Activated CD4-positive, alpha-beta T cell treated with anti-CD3 and anti-CD28 coated beads, Interleukin-2, Interleukin-4, amounts not matched to agents 100 ng/mL and 50 ng/mL, durations not matched to agents 16 hours and 8 hours (primary cell): ENCODE measurements at regions not wholly inside any gene's neighbourhood (a gene's known extent, or its start where the extent isn't known, plus 50 kb on each side); places are given as distances from the start of the nearest gene placed in this dataset.

Experiments used
- DNase-seq: peaks from one replicate; pipeline ENCODE4 v3.0.0-alpha.2; 2020; ENCODE audit warnings: low spot score

GRCh38 chr2:230642966-230643365, 69.7 kb upstream of the CAB39 start:
- no peak for DNase-seq

DNA sequence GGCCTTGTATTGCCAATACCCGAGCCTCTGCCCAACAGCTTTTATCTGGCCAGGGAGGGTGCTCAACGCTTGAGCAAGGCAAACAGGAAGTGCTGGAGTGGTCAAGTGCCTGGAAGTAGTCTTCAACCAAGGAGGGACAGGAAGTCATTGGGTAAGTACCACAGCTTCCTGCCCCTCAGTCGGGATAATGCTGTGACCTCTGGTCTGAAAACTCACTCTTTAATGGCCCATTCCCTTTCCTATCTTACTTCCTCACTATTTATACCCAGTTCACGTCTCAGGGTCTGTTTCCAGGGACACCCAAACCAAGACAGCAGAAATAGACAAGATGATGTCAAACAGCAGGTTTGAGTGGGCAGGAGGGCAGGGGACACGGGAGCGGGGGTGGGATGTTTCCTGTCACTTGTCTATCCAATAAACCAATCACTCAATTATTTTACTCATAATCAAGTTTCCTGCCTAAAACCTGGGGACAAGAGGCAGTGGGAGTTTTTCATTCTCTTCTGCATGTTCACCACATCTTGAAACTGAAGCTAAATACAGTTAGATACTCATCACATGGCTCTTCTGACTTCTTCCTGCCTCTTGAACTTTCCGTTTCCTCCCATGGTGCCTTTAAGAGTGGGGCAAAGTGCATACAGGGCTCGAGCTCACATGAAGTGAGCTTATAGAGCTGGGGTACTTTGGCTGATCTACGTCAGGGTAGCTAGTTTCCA, 68.9 kb upstream of the CAB39 start:
- DNase-seq, result peak; percentile 68

DNA sequence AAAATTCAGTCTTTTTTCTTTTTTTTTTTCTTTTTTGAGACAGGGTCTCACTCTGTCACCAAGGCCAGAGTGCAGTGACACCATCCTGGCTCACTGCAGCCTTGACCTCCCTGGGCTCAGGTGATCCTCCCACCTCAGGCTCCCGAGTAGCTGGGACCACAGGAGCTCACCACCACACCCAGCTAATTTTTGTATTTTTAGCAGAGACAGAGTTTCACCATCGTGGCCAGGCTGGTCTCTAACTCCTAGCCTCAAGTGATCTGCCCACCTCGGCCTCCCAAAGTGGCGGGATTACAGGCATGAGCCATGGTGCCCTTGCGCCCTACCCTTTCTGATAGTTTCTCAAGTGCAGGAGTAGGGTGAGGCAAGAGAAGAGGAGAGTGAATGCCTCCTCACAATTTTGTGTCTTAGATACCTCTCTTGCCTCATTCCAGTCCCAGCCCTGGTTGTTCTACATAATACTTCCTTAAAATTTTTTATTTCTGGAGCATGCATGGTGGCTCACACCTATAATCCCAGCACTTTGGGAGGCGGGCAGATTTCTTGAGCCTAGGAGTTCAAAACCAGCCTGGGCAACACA, 68.2 kb upstream of the CAB39 start:
- DNase-seq, result no peak

- DNase-seq, result no peak
These were observed 64.3 kb upstream of the CAB39 start for GRCh38 chr2:230648356-230648755.

DNA sequence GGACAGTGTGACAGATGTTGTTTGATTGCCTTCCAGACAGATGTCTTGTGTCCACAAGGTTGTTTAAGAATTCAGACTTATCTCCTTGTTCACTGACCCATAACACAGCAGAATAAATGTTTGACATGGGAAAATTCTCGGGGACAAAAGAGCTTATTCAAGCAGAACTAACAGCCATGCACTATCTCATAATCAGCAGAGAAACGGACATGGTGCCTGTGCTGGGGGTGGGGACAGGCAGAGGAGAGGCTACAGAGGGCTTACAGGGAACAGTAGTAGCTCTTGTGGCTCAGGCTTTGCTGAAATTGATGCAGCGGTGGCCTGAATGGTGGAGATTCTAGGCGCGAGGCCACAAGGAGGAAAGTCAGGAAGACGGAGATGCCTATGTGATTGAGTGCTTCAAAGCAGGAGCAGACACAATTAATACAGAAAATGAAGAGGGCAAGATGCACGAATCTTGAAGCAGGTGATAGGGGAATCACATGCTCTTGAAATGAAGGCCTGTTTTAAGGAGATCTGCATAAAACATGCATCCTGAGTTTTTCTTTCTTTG, 62.0 kb upstream of the CAB39 start:
- no peak for DNase-seq

DNA sequence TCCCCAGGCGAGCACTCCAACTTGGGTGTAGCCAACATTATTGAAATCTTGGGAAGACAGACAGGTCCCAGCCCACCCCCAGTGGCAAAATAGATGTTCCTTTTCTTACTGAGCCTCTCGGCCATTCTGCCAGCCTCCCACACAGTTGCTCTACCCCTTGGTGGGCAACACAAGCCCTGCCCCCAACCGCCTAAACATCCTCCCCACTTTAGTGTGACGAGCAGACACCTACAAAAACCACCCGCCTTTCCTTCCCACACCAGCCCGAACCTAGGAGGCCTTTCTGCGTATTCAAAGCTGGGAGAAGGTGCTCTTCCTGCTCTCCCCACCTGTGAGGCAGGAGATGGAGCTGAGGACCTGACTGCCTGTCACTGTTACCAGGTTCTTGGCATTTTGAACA, 58.6 kb upstream of the CAB39 start:
- DNase-seq, result no peak

DNA sequence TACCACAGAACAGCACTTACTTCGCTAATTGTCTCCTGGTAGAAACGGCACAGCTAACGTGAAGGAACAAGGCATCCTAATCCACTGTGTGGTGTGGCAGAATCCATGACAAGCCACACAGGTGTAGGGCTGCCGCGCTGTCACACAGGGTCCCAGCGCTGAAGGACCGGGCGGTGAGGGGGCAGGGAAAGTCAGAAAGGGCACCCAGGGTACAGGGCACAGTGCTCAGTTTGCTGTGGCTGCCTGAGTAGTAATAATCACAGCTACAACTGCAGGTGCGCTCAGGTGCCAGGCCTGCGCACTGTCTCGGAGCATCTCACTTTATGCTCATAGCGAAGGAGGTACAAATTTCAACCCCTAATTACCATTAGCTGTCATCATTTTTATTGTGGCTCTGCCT, 55.2 kb upstream of the CAB39 start:
- DNase-seq, result no peak

DNA sequence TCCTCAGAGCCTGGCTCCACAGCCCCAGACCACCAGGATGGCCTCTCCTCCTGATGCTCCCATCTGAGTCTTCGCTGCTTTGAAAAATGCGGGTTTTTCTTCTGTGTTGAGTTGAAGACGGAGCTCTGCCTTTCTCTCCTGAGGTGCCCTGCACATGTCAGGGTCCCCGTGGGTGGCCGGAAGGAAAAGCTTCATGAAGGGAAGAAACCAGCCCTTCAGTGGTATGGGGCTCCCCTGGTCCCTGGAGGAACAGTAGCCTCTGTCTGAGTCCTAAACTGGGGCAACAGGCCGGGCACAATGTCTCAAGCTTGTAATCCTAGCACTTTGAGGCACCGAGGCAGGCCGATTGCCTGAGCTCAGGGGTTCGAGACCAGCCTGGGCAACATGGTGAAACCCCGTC, 54.7 kb upstream of the CAB39 start:
- DNase-seq, result no peak

GRCh38 chr2:230658577-230658876, 54.1 kb upstream of the CAB39 start:
- no peak for DNase-seq

GRCh38 chr2:230658877-230659652, 53.6 kb upstream of the CAB39 start:
- peak; percentile 95 for DNase-seq

GRCh38 chr2:230660294-230661060, 52.2 kb upstream of the CAB39 start:
- peak; percentile 91 for DNase-seq

DNA sequence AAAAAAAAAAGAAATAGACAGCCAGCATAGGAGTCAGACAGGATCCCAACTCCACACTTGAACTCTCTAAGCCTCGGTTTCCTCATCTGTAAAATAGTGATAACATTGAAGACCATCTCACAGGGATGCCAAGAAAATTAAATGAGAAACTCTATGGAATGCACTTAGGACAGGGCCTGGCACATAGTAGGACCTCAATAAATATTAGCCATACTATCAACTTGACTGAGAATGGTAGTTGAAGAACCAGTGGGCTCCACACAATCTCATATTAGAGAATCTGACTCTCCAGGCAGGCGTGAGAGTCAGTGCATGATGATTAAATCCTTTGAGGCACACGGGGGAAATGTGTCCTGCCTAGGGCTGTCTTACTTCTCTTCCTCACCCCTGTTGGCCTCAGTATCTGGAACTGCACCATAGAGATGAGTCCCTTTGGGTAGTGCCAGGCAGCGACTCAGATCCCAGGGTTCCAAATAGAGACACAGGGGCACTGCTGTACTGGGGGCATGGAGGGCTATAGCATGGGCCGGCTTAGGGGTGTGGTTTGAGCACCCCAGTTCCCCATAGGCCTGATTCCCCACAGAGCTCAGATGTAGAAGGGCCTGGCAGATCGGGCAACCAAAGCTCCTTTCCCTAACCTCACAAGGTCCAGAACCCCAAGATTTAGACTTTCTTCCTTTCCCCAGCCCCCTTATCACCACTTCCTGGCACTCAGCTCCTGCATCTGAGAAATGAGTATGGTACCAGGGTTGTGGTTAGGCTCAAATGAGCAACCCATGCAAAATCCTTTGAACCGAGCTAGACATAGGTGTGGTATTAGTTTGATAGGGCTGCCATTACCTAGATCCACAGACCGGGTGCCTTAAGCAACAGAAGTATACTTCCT, 51.3 kb upstream of the CAB39 start:
- DNase-seq, result peak; percentile 96
